HFF-Myc (cell line): ENCODE measurements at regions not wholly inside any gene's neighbourhood (a gene's known extent, or its start where the extent isn't known, plus 50 kb on each side); places are given as distances from the start of the nearest gene placed in this dataset.

Experiments
- DNase-seq: peaks from one replicate; pipeline ENCODE4 v3.0.0-alpha.2; 2011; ENCODE audit warnings: low read depth; ENCODE audit errors: extremely low read depth
- H3K4me3 ChIP-seq: replicated peaks from 2 replicates; pipeline ENCODE4 v1.5.1; 2011; ENCODE audit warnings: low read depth, mild to moderate bottlenecking, control low read depth, low read length
- TF ChIP-seq, protein P1 (sequence below): IDR thresholded peaks from 2 replicates; pipeline ENCODE4 v1.5.1; 2012; ENCODE audit warnings: mild to moderate bottlenecking, low read depth, low read length, control low read depth; ENCODE audit errors: missing control alignments

DNA sequence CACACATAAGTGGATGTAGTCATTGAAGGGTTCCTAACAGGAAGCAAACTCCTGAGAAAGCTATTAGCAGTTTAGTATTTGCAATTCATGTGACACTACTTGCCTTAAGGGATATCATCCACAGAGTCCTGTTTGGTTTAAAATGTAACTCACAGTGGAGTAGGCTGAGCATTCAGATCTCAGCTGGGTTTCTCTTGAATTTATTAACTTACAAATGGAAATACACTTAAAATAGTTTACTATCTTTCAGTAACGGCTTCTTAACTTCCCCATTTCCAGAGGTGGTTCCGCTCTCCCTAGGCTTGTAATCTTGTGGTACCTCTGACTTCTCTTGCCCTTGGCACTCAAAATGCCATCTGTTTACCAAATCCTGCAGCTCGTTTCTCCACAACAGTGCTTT lies 660.7 kb upstream of the ADAMTS16 start:
- H3K4me3 ChIP-seq: no peak overlapping the region
- no peak for DNase-seq
- TF ChIP-seq, protein P1, sequence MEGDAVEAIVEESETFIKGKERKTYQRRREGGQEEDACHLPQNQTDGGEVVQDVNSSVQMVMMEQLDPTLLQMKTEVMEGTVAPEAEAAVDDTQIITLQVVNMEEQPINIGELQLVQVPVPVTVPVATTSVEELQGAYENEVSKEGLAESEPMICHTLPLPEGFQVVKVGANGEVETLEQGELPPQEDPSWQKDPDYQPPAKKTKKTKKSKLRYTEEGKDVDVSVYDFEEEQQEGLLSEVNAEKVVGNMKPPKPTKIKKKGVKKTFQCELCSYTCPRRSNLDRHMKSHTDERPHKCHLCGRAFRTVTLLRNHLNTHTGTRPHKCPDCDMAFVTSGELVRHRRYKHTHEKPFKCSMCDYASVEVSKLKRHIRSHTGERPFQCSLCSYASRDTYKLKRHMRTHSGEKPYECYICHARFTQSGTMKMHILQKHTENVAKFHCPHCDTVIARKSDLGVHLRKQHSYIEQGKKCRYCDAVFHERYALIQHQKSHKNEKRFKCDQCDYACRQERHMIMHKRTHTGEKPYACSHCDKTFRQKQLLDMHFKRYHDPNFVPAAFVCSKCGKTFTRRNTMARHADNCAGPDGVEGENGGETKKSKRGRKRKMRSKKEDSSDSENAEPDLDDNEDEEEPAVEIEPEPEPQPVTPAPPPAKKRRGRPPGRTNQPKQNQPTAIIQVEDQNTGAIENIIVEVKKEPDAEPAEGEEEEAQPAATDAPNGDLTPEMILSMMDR: no peak

DNA sequence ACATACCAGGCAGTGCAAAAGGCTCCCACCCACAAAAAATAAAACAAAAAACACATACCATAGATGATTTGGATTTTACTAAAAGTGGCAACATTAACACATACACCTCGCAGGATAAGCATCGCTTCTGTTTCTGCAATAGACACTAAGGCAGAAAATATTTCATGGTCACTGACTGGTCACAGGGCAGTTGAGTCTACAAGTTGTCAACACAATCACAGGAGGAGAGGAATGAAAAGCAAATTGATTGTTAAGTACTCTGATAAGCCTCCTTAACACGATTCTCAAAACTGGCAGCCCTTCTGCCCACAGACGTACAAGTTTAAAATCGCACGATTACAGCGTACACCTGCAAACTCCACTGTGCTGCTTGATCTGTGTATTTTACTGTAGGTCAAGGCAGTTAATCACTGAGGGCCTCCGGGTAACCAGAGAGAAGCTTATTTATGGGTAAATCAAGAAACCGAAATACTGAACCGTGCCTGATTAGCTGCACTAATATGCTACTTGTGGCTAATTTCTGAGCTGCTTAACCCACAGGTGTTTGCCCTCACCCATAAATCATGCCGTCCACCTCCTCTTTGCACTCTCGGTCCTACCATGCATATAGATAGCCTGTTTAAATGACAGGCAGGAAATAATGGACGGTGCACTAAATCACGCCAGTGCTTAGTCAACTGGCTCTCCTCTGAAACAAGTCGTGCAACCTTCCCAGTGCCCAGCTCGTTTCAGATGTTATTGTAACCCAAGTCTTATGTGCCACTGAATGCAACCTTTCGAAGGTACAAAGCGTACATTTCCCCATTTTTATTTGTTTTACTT lies 659.4 kb upstream of the ADAMTS16 start:
- no peak overlapping the region for H3K4me3 ChIP-seq
- TF ChIP-seq, protein P1: no peak
- no peak for DNase-seq

DNA sequence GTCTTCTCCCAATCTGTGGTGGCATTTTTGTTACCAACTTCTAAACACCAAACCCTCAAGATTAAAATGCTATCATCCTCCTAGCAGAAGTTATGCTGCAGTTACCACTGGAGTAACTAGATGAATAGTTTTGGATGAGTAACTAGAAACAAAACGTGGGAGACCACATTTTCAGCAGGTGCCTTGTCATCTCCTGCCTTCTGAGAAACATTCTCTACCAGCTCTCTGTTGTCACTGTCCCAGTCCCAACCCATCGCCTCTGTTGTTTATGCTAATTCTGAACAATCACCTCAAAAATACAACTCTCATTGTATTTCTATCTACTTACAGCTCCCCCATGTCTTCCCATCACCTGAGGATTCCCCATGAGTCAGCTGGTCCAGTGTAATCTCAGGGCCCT lies 652.5 kb upstream of the ADAMTS16 start:
- H3K4me3 ChIP-seq: no peak overlapping the region
- TF ChIP-seq, protein P1: no peak
- DNase-seq: no peak

DNA sequence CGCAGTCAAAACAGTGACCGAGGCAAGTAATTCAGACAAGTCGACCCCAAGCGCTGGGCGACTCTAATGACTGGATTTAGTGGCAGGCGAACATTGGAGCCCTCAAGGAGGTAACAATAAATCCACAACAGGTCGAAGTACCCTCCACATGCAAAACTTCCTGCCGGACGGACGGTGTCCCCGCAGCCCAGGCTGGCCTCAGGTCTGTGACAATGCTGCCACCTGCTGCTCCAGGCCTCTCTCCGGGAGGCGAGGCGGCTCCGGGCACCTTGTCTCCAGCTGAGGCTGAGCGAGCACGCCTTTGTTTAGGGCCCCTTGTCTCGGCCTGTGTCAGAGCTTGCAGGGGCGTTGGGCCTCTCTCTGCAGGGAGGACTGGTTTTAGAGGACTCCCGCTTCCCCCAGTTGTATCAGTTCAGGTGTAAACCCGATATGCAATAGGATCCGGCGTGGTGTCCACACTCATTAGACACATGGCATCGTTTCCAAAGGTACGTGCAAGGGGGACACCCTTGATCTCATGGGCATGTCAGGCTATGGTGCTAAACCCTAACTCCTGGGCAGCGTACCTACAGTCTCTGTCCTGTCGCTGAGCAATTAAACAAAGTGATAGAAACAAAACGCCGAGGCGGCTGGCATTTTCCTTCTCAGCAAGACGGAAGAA lies 628.0 kb upstream of the ADAMTS16 start:
- TF ChIP-seq, protein P1: no peak
- H3K4me3 ChIP-seq: no peak overlapping the region
- DNase-seq: no peak

DNA sequence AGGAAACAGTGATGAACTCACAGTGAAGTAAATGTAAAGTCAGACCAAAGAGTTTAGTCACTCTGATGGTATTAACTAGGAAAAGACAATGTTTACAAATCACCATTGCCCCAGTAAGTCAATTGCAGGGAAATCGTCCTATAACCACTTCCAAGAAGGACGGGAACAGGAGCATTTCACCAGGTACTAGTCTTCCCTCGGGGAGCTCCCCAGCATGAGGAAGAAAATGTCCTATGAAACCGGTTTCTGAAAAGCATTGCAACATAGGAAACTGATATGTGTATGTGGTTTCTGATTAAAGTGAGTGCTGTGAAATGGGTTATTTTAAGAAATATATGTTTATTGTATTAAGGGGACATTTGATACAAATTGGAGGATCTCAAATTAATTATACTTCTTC lies 626.7 kb upstream of the ADAMTS16 start:
- TF ChIP-seq, protein P1: no peak
- H3K4me3 ChIP-seq: no peak overlapping the region
- no peak for DNase-seq

DNA sequence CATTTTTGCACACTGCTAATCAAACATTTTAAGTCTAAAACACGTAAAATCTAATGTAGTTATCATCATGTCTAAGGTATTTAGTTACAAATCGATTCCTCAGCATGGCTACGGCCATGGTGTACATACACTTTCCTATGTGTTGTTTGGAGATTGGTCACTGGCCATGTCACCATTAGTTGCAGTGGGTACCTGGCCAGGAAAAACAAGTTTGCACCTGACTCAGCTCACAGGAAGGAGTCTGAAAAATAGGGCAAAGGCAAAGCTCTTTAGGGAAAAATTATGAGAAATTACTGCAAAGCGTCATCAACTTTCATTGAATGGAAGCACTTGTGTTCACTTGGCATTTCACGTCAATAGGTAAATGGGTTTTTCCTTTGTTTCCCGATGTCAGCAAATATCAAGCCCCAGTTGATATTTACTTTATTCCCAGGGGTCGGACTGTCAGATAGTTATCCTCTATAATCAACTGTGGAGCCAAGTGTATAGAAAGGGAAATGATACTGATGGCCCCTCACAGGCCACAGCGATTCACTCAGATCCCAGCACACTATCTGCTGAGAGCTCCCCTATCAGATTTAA lies 626.0 kb upstream of the ADAMTS16 start:
- no peak for DNase-seq
- no peak overlapping the region for H3K4me3 ChIP-seq
- TF ChIP-seq, protein P1: no peak
